Skeletal muscle cell (primary cell): ENCODE measurements at regions not wholly inside any gene's neighbourhood (a gene's known extent, or its start where the extent isn't known, plus 50 kb on each side); places are given as distances from the start of the nearest gene placed in this dataset.
A peak's percentile ranks its signal among the peaks of the same experiment; 100 is the strongest.
"Not testable (repeated sequence)": the region's sequence is repeated elsewhere in the genome, so short reads cannot be mapped to it uniquely, and the experiment has no call there.

Experiments used
- DNase-seq: peaks from one replicate; pipeline ENCODE4 v3.0.0-alpha.2; 2010; ENCODE audit warnings: low read depth
- H3K4me3 ChIP-seq: 2 replicates; pipeline ENCODE4 v1.5.1; 2011; ENCODE audit warnings: low read depth, mild to moderate bottlenecking, control low read depth, low read length, moderate library complexity

DNA sequence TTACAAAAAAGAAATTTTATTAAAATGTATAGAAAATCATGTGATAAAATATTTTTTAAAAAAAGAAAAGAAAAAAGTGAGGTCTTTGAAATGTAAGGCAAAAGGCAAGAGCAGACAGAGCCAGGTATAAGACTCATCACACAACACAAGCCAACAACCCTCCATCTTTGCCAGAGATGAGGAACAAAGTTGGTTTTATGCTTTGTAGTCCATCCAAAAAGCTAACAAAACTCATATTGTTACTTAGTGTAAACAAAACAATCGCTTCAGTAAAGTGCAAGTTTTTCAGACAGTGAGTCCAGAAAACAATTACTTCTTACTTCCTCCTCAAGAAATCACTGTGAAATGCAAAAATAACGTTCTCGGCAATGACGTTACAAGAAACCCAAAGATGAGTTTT, 233.9 kb upstream of the FRG1 start:
- DNase-seq, result not testable (repeated sequence)

DNA sequence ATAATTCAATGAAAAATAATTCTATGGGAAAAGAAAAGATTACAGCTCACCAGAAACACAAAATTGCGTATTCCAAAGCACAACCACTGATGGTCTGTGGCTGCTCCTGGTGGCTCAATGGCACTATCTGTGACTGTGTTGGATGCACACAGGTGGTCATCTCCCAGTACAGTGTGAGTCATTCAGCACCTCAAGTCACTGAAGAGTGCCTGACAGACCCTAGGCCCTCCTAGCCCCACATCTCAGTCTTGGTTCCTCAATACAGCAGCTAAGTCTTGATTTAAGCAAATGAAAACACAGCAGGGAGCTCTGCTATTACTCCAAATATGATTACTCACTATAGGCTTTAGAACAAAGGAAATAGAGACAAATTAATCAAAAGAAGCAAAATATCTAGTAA, 233.4 kb upstream of the FRG1 start:
- not testable (repeated sequence) for DNase-seq, H3K4me3 ChIP-seq

More for the DNA sequence above, 233.9 kb upstream of the FRG1 start:
- H3K4me3 ChIP-seq, result not testable (repeated sequence)

DNA sequence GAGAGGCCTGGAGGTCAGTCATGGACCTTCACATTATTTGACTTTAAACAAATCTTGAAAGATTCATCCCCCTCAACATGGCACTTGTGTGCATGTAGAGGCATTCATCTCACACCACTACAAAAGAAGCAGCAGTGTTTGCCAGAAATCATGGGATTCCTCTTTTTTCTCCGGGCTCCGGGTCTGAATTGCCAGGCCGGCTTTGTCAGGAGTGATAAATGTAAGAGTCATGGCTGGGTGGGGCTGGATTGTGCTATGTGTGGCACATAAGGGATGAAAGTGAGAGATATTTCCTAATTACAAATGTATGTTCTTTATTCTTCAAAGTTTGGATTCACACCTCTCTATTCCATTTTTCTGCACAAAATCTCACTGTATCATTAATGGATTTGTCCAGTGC, 228.7 kb upstream of the FRG1 start:
- not testable (repeated sequence) for H3K4me3 ChIP-seq, DNase-seq

DNA sequence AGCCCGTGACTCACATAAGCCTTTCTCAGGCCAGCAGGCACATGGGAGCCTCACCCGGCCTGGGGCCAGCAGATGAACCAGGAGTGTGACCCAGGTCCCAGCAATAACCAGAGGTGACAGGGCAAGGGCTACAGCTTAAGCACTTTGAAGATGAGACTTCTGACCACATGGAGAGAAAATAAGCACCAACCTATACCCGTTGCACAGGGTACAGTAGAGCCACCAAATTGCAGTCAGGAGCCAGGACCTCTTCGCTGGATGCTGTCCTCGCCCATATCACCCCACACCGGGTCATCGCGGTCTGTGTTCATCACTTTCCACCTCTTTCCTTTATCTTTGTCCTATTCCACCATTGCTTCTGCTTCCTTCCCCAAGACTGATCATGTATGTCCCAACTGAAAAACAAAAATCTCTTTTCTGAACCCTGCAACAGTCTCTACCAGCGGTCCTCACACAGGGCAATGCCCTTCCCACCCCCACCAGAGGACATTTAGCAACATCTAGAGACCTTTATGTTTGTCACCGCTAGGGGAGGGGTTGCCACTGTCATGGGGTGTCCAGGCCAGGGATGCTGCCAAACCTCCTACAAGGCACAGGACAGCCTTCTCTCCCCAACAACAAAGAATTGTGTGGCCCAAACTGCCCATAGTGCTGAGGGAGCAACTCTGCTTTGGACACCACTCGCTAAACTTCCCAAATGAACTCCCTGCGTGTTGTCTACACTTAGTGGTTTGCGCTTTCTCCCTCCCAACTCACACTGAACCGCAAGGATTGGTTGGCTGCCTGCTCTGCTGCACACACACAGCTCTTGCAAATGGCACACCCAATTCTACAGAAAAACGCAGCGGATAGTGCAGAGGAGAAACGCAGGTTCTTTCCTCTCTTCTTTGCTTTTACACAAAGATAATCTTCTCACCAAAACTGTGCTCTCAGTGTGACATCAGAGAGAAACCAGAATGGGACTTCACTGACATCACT, 219.4 kb upstream of the FRG1 start:
- H3K4me3 ChIP-seq, result peak overlapping the region; percentile 17
- not testable (repeated sequence) for DNase-seq

DNA sequence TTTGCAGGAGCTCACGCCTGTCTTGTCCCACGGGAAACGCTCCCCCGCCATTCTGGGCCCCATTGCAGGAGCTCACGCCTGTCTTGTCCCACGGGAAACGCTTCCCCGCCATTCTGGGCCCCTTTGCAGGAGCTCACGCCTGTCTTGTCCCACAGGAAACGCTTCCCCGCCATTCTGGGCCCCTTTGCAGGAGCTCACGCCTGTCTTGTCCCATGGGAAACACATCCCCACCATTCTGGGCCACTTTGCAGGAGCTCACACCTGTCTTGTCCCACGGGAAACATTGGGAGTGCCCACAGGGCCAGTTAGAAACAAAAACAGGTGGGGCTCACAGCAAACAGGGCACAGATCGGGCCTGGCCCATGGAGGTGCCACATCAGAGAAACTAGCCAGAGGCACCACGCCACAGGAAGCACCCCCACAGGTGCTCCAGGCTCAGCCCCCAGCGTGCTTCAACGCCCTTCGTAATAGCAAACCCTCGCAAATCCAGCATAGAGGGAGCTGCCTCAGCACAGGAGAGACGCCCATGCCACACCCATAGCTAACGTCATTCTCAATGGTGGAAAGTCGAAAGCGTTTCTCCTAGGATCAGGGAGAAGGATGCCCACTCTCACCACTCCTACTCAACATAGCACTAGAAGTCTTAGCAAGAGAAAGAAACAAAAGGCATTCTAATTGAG, 218.2 kb upstream of the FRG1 start:
- not testable (repeated sequence) for H3K4me3 ChIP-seq, DNase-seq

DNA sequence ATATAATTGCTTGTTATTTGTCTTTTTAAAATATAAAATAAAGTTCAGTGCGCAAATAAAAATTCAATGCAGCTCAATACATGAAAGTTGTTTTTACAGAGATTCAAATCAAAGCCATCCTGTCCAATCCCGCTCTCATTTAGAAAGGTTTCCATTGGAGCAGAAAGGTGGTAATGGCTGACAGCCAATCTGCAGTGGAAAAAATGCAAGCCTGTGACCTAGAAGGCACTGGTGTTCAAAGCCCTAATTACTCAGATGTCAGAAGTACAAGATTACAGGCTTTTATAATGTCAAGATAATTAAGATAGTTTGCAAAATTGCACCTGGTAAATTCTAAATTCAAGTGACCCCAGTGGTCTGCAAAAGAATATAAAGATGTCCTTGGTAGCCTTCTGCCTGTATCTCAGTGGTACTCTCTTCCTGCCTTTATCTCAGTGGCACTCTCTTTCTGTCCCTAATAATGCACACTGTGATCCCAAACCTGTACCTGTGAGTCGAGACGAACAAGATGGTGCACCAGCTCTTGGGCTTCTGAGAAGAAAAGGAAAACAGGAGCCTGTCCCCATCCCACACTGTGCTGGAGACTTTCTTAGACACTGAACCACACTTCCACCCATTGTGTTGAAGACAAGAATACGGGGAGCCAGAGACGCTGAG, 212.6 kb upstream of the FRG1 start:
- not testable (repeated sequence) for H3K4me3 ChIP-seq, DNase-seq

DNA sequence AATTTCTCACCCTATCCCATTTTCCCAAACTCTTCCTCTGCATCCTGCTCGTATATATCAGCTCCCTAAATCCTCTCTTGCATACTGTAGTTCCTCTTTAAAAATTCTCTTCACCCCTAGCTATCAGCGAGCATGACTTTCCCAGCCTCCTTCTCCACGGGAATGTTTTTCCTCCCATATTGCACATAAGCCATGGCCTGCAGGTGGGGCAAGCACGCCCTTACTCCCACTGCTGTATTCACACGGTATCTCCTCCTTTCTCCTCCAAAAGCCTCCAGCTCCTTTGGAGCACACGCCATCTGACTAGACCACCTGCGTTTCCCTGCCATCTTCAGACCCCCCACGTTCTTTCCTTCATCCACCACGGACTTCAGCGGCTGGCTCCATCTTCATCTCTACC, 208.7 kb upstream of the FRG1 start:
- not testable (repeated sequence) for H3K4me3 ChIP-seq, DNase-seq

DNA sequence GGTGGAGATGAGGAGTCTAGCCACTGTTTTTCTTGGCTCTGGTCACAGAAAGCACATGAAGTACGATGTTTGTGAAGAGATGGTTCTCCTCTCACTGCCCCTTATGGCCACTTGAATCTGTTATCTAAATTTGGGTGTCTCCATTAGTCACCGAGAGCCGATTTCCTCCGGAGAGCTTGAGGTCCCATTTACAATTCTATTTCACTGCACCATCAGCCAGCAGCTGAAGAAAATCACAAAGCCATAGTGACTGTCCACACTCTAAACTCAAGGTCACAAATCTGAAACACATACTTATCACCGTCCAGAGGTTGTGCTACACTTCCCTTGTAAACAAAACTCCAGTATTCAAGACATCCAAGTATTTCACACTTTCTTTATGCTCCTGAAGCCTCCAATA, 207.2 kb upstream of the FRG1 start:
- not testable (repeated sequence) for DNase-seq, H3K4me3 ChIP-seq

DNA sequence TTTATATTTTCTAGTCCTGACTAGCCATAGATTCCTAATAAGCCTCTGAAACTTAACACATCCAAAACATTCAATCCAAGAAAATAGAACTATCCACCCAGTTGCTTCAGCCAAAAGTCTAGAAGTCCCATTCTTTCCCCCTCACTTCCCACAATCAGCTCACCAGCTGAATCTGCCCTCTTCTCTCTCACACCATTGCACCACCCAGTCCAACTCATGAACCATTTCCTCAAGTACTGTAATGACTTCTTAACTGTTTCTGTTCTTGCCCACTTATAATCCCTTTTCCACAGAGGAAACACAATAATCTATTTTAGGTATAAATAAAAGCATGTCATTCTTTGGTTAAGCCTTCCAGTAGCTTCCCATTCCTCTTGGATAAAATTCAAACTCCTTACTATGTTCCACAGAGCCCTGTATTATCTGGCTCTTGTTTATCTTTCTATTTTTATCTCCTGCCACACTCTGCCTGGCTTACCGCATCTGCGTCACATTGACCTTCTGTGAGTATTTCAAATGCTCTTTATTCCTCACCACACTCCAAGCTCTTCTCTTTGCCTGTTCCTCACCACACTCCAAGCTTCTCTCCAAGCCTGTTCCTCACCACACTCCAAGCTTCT, 205.9 kb upstream of the FRG1 start:
- not testable (repeated sequence) for H3K4me3 ChIP-seq, DNase-seq

DNA sequence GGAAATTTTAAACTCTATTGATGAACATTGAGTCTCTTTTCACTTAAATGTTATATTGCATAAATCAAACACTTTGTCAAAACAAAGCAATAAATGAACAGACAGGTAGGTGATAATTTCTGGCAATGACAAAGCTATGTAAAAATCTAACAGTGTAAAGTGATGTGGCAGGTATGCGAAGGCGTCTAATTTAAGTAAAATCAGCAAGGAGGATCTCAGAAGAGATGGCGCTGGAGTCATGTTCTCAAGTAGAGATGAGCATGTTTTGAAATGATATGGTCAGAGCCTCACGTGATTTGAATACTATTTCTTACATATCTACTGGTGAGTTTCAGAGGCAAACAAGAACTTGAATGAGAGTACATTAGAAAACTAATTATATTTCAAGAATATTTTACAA, 204.0 kb upstream of the FRG1 start:
- not testable (repeated sequence) for H3K4me3 ChIP-seq, DNase-seq

DNA sequence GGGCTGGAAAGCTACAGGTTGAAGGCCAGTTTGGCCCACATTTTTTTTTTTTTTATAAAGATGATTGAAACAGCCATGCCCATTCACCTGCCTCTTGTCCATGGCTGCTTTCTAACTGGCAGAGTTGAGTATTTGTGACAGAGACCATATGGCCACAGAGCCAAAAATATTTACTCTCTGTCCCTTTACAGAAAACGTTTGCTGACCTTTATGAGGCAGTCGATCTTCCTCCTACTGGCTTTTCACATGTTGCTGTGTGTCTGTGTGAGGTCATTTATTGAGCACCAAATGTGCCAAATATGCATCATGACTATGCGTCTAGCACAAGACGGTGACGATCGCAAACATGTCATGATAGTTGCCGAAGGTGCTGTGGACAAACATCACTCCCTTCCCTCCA, 200.6 kb upstream of the FRG1 start:
- DNase-seq, H3K4me3 ChIP-seq: not testable (repeated sequence)

DNA sequence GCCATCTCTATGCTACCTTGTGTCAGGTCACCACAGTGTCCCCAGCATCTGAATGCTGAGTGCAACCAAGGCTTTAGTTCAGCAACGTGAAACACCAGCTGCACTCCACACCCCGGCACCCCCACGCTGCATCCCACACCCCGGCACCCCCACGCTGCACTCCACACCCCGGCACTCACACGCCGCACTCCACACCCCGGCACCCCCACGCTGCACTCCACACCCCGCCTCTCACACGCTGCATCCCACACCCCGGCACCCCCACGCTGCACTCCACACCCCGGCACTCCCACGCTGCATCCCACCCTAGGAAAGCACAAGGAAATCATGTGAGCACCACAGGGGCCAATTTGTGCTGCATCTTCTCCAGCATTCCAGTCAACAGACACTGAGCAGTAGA, 199.8 kb upstream of the FRG1 start:
- DNase-seq, result no peak
- no peak overlapping the region for H3K4me3 ChIP-seq

DNA sequence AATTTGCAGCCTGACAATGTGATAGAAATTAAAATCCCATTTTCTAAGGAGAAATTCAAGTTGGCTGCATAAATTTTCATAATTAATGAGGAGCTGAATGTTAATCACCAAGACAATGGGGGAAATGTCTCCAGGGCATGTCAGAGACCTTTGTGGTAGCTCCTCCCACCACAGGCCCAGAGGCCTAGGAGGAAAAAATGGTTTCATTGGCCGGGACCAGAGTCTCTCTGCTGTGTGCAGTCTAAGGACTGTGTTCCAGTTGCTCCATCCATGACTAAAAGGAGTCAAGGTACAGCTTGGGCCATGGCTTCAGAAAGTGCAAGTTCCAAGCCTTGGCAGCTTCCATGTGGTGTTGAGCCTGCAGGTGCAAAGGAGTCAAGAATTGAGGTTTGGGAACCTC, 187.6 kb upstream of the FRG1 start:
- DNase-seq, H3K4me3 ChIP-seq: not testable (repeated sequence)

DNA sequence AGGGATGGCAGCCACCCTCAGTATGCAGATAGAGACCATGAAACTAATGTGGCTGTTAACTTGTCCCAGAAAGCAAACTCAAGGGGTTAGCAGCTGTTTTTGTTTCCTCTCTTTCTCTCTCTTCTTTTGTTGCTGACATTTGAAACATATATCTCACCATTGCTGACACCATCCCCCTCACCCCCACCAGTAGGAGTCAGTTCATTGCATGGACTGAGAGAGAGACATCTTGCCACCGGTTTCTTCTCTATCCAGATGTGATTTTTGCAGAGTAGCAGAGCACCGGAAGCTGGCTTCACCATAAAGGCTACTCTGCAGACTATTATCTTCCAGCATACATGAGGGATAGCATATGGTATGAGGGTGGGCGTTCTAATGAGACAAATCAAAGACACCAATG, 177.1 kb upstream of the FRG1 start:
- no peak for DNase-seq
- H3K4me3 ChIP-seq, result no peak overlapping the region

DNA sequence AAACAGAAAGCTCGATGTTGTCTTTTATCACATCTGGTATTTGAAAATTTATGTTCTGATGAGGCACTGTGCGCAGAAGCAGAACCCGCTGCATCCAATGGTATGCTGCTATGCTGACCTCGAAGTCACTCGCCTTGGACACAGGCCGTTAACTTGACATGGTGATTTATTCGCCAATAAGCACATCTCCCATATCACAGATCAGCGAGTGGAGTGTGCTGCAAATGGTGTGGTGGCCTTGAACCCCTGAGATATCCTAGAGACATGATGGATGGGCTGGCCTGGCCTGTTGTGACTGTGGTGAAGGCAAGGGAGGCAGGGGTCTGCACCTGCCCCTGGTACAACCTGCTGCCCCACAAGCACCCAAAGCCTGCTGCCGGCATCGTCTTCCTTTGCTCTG, 175.4 kb upstream of the FRG1 start:
- no peak overlapping the region for H3K4me3 ChIP-seq
- DNase-seq, result no peak

DNA sequence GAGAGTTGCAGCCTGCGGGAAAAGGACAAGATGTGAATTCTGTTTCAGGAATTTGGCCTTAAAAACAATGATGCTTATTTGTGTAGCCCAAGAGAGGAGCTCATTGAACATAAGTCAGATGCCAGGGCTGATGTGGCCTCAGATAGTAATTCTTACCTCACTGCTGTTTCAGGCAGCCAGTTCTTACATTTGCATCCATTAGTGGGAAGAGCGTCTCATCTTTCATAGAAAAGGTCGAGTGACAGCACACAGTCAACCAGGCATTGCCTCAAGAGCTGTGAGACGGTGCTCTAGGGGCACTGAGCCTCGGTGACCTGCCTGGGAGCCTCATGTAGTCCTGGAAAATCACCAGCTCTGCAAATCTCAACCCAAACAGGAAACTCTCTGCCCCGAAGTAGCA, 174.9 kb upstream of the FRG1 start:
- H3K4me3 ChIP-seq, result no peak overlapping the region
- no peak for DNase-seq

DNA sequence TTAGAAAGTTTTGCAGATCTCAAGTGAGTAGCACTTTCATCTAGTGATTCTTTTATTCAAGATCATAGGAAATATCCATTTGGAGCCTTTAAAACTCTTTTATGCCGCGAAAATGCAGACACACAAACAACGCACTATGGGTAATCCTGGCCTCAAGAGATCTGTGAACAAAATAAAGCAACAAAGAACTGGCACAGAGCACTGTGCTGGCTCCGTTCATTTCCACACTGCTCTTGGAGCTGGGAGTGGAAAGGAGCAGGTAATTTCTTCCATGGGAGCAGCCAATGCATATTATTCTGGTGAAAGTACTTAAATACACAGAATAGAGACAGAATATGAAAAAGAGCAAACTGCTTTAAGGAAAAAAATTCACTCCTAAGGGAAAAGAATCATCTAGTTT, 172.7 kb upstream of the FRG1 start:
- DNase-seq, result no peak
- no peak overlapping the region for H3K4me3 ChIP-seq

DNA sequence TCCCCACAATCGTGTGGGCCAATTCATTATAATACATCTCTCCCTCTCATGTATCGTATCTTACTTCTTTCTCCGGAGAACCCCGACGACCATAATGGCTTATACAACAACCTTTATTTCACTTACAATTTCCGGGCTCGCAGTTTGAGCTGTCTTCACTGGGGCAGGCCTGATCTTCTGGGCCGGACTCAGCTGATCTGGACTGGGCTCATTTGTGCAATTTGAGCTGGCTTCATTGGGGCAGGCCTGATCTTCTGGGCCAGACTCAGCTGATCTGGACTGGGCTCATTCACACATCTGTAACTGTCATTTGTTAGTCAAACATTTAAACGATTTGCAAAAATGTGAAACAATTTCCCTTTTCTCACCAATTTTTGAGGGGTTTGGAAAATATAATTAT, 171.5 kb upstream of the FRG1 start:
- no peak for DNase-seq

DNA sequence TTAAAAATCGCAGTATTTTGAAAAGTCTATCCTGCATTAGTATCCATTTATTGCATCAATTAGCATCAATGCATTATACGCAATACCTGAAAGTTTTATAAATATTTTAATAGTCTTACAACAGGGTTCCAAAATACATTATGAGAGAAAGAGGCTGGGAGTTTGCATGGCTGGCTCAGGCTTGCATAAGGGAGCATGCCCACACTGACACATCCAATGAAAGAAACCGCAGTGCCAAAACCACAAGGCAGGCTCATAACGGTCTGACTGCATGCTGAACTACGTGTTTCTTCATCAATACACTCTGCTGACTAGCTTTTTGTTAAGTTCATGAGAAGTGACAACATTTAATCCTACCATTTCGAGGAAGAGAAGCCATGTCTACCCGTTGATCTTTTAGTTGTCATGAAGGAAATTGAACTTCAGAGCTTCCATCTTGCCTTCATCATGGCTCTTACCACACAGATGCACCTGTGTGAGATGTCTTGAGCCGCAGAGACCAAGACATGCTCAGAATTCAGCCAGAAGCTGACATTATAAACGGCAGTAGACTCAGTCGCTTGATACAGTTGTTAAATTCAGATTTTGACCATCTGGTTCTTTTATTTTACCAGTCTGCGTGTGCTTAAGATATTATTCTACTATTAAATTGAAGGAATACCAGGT, 168.8 kb upstream of the FRG1 start:
- H3K4me3 ChIP-seq, result no peak overlapping the region
- DNase-seq, result no peak

More for the DNA sequence above, 171.5 kb upstream of the FRG1 start:
- H3K4me3 ChIP-seq, result no peak overlapping the region
